ENCODE measurements at regions not wholly inside any gene's neighbourhood (a gene's known extent, or its start where the extent isn't known, plus 50 kb on each side); places are given as distances from the start of the nearest gene placed in this dataset.

DNA sequence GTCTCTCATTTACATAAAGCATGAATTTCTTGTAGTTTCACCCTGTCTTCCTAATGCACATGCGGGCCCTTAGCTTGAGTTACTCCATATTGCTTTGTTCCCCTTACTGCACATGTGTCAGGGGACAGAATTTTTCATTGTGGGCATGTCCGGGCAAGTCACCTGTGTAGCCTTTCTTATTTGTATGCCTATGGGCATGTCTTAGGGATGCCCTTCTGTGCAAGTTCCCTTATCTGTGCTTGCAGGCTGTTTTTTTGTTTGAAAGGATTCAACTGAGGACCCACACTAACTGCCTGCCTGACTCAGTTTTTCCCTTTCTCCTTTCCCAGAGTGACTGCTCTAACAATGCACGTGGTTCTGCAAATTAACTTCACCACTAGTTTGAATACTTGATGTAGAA is 161.7 kb downstream of the YTHDC2 start:
- TF ChIP-seq, protein P1, sequence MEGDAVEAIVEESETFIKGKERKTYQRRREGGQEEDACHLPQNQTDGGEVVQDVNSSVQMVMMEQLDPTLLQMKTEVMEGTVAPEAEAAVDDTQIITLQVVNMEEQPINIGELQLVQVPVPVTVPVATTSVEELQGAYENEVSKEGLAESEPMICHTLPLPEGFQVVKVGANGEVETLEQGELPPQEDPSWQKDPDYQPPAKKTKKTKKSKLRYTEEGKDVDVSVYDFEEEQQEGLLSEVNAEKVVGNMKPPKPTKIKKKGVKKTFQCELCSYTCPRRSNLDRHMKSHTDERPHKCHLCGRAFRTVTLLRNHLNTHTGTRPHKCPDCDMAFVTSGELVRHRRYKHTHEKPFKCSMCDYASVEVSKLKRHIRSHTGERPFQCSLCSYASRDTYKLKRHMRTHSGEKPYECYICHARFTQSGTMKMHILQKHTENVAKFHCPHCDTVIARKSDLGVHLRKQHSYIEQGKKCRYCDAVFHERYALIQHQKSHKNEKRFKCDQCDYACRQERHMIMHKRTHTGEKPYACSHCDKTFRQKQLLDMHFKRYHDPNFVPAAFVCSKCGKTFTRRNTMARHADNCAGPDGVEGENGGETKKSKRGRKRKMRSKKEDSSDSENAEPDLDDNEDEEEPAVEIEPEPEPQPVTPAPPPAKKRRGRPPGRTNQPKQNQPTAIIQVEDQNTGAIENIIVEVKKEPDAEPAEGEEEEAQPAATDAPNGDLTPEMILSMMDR (IDR thresholded peaks at IDR 0.05; ENCODE audit: low read length) = no peak
- no peak for TF ChIP-seq EZH2 (IDR thresholded peaks at IDR 0.05; ENCODE audit: borderline replicate concordance, low read length)
